DND-41 (cell line): ENCODE measurements at regions not wholly inside any gene's neighbourhood (a gene's known extent, or its start where the extent isn't known, plus 50 kb on each side); places are given as distances from the start of the nearest gene placed in this dataset.

Experiments
- ATAC-seq: fragments of 200-7000 bp; cut with Tn5 transposase; 3 replicates; pipeline ENCODE4 v1.9.1; 2021; ENCODE audit warnings: low read depth; ENCODE audit not compliant: insufficient read depth
- DNase-seq: peaks from one replicate; pipeline ENCODE4 v3.0.0-alpha.2; 2020
- H2AFZ ChIP-seq: 2 replicates; pipeline ENCODE4 v1.6.0; 2012; ENCODE audit warnings: low read depth, low read length
- H3K27ac ChIP-seq: 2 replicates; pipeline ENCODE4 v1.5.1; 2012; ENCODE audit warnings: low read length, inconsistent platforms
- H3K27me3 ChIP-seq: fragments of 200-600 bp; sonication (generic); 2 replicates; pipeline ENCODE4 v1.6.0; 2012; ENCODE audit warnings: low read length, mild to moderate bottlenecking, inconsistent platforms; ENCODE audit not compliant: insufficient read depth, poor library complexity
- H3K36me3 ChIP-seq: 2 replicates; pipeline ENCODE4 v1.5.1; 2012; ENCODE audit warnings: low read length, inconsistent platforms; ENCODE audit not compliant: insufficient read depth
- H3K4me1 ChIP-seq: 2 replicates; pipeline ENCODE4 v1.5.1; 2012; ENCODE audit warnings: mild to moderate bottlenecking, low read length; ENCODE audit not compliant: insufficient read depth
- H3K4me2 ChIP-seq: 2 replicates; pipeline ENCODE4 v1.6.0; 2012; ENCODE audit warnings: mild to moderate bottlenecking, moderate library complexity, low read length, inconsistent platforms; ENCODE audit not compliant: insufficient read depth
- H3K4me3 ChIP-seq, 2 experiments: fragments of 200-600 bp in 1 of 2; shearing (Covaris generic) in 1 of 2; 2 replicates each; pipeline ENCODE4 v1.5.1; 2012 to 2016; ENCODE audit warnings: inconsistent platforms in 2 of 2, low read length in 2 of 2, mild to moderate bottlenecking in 2 of 2, low read depth in 1 of 2, moderate library complexity in 1 of 2
- H3K79me2 ChIP-seq: 2 replicates; pipeline ENCODE4 v1.6.0; 2012; ENCODE audit warnings: low read length, inconsistent platforms; ENCODE audit not compliant: insufficient read depth
- H3K9ac ChIP-seq: 2 replicates; pipeline ENCODE4 v1.6.0; 2012; ENCODE audit warnings: low read depth, mild to moderate bottlenecking, inconsistent platforms, low read length, moderate library complexity
- H3K9me3 ChIP-seq: 2 replicates; pipeline ENCODE4 v1.5.1; 2012; ENCODE audit warnings: low read length, moderate library complexity, mild to moderate bottlenecking, inconsistent platforms; ENCODE audit not compliant: insufficient read depth, severe bottlenecking
- H4K20me1 ChIP-seq: 2 replicates; pipeline ENCODE4 v1.6.0; 2012; ENCODE audit warnings: low read length; ENCODE audit not compliant: insufficient read depth
- CTCF ChIP-seq: IDR thresholded peaks from 2 replicates; pipeline ENCODE4 v1.5.1; 2012; ENCODE audit warnings: borderline replicate concordance, low read length, moderate library complexity, mild to moderate bottlenecking; ENCODE audit not compliant: poor library complexity, severe bottlenecking; ENCODE audit errors: extremely low read depth
- EZH2 ChIP-seq: IDR thresholded peaks from 3 replicates; pipeline ENCODE4 v1.6.1; 2012; ENCODE audit warnings: borderline replicate concordance, low read depth, mild to moderate bottlenecking, moderate library complexity, low read length, inconsistent platforms; ENCODE audit not compliant: severe bottlenecking

GRCh38 chr10:106511917-106512316 is 652.6 kb downstream of the SORCS1 start:
- no peaks in the 10 kb centered on the region for H3K36me3 ChIP-seq
- H3K9me3 ChIP-seq: no peaks in the 10 kb centered on the region
- no peak overlapping the region for H3K4me2 ChIP-seq
- TF ChIP-seq CTCF: no peak
- no peak for TF ChIP-seq EZH2
- no peak overlapping the region for H2AFZ ChIP-seq
- H3K4me1 ChIP-seq: no peaks in the 10 kb centered on the region
- H4K20me1 ChIP-seq: no peaks in the 10 kb centered on the region
- no peaks in the 10 kb centered on the region for H3K79me2 ChIP-seq
- H3K27me3 ChIP-seq: no peaks in the 10 kb centered on the region
- no peak overlapping the region for H3K27ac ChIP-seq
- ATAC-seq (no peak), DNase-seq (no peak)
- no peak overlapping the region for H3K4me3 ChIP-seq
- no peak overlapping the region for H3K9ac ChIP-seq

GRCh38 chr10:106508950-106509349 is 655.6 kb downstream of the SORCS1 start:
- Histone ChIP-seq H3K27me3 (no peaks in the 10 kb centered on the region), H2AFZ (no peak overlapping the region), H3K4me3 (no peak overlapping the region), H3K4me1 (no peaks in the 10 kb centered on the region), H3K4me2 (no peak overlapping the region), H3K9ac (no peak overlapping the region), H3K9me3 (no peaks in the 10 kb centered on the region), H4K20me1 (no peaks in the 10 kb centered on the region), H3K79me2 (no peaks in the 10 kb centered on the region), H3K36me3 (no peaks in the 10 kb centered on the region), H3K27ac (no peak overlapping the region)
- TF ChIP-seq CTCF (no peak), EZH2 (no peak)
- DNase-seq: no peak
- no peak for ATAC-seq

GRCh38 chr10:106506526-106507283 is 657.8 kb downstream of the SORCS1 start:
- no peak overlapping the region for H3K27ac ChIP-seq
- no peak for TF ChIP-seq CTCF
- H3K36me3 ChIP-seq: no peaks in the 10 kb centered on the region
- H3K4me2 ChIP-seq: no peak overlapping the region
- no peaks in the 10 kb centered on the region for H3K4me1 ChIP-seq
- no peaks in the 10 kb centered on the region for H3K79me2 ChIP-seq
- H3K4me3 ChIP-seq: no peak overlapping the region
- ATAC-seq: no peak
- no peak for DNase-seq
- H3K27me3 ChIP-seq: no peaks in the 10 kb centered on the region
- H3K9me3 ChIP-seq: no peaks in the 10 kb centered on the region
- no peak overlapping the region for H3K9ac ChIP-seq
- H4K20me1 ChIP-seq: no peaks in the 10 kb centered on the region
- no peak overlapping the region for H2AFZ ChIP-seq
